GM19023 (cell line): ENCODE measurements at regions not wholly inside any gene's neighbourhood (a gene's known extent, or its start where the extent isn't known, plus 50 kb on each side); places are given as distances from the start of the nearest gene placed in this dataset.
"Not testable (repeated sequence)": the region's sequence is repeated elsewhere in the genome, so short reads cannot be mapped to it uniquely, and the experiment has no call there.

Source experiments
- ATAC-seq: cut with Tn5 transposase; IDR thresholded peaks from one replicate; pipeline ENCODE4 v1.9.1; 2021; ENCODE audit warnings: mild to moderate bottlenecking, moderate library complexity; ENCODE audit not compliant: unreplicated experiment

GRCh38 chr13:109406376-109406992 is 379.9 kb downstream of the IRS2 start:
- no peak for ATAC-seq

DNA sequence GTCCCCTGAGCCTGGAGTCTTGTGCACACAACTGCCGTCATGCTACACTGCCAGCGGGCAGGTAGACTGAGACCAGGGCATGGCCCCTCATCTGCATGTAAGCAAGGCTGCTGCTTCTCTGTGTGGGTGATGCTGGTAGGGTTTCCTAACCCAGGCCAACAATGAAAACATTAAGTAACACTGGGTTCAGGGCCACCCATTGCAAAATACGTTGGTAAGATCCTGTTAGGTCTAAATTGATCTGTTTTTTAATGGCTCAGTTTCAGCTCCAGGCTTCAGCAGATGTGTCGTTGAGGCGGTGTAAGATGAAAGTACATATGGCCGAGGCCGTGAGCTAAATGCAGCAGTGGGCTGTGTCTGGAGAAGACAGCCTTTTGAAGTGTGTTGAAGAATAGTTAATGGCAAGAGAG is 383.4 kb downstream of the IRS2 start:
- no peak for ATAC-seq

DNA sequence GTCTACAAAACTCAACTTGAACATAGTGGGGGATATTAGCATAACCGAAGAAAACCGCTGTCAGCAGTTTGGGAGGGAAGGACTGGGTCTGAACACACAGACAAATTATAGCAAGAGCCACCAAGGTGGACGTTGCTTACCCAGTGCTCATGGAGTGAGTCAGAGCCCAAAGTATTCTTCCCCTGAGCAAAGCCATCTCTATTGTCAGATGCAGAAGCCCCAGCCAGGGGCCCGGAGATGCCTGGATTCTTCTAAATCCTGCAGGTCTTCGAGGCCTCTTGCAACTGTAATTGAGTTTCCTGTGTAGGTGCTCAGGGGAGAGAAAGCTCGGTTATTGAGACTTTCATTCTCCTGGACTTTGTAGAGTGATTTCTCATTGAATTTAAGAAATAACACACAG is 384.5 kb downstream of the IRS2 start:
- ATAC-seq, result no peak

DNA sequence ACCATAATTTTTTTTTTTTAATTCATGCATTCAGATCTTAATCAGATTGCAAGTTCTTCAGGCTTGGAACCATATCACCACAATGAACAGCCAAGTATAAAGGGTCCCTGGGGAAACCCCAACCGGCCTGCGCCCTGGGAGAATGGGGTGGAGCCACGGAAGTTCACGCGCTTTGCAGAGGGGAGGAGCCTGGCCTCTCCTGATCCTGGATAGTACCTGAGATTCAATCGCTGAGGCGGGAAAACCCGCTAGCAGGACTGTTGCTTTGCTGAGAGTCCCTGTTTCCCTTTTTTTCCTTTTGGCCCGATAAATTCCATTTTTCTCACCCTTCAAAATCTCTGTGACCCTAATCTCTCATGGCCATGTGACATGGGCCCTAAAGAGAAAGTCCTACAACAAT is 385.1 kb downstream of the IRS2 start:
- ATAC-seq, result no peak

DNA sequence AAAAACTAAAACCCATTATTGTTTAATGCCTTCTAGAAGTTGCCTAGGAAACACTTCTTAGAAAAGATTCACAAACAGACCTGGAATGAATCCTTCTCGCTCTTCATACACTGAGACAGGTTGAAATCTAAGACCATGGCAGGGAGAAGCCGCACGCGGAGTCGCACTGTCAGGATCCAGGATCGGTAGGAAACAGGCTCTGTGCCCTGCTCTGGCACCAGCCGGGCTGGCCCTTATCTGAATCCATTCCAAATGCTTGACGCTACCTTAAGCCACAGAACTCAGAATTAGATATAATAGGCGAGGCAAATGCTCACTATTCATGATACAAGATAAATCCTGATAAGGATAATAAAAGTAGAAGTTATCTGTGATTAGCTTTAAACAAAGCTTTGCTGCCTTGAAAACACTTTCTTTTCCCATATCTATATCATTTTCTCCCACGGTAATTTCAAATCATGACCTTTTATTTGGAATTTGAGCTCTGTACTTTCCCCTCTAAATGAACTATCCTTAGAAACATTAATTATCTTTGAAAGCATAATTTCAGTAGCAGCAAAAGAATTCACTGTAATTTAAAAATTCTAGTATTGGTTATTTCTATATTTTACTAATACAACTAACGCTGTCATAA is 385.6 kb downstream of the IRS2 start:
- ATAC-seq, result no peak

DNA sequence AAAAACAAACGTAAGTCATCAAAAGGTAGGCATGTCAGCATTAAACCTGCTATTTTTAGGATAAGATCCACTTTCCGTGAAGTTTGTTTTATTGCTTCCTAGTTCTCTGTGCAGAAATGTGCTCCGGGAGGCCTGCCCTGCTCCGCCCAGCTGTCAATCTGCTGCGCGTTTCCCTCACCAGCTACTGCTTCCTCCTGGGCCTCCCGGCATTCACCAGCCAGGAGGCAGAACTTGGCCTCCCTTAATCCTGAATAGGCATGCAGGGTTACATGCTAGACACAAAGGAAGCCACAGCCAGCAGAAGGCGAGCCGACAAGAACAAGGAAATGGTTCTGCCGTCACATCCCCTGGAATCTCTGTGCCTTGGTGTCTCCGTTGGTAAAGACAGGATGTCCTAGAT is 386.2 kb downstream of the IRS2 start:
- ATAC-seq, result no peak

DNA sequence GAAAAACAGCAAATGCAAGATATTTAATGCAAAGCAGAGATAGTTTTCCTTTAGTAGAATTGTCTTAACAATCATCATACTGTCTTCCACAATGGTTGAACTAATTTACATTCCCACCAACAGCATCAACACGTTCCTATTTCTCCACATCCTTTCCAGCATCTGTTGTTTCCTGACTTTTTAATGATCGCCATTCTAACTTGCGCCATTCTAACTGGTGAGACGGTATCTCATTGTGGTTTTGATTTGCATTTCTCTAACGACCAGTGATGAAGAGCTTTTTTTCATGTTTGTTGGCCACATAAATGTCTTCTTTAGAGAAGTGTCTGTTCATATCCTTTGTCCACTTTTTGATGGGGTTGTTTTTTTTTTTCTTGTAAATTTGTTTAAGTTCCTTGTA is 388.3 kb downstream of the IRS2 start:
- ATAC-seq, result not testable (repeated sequence)

DNA sequence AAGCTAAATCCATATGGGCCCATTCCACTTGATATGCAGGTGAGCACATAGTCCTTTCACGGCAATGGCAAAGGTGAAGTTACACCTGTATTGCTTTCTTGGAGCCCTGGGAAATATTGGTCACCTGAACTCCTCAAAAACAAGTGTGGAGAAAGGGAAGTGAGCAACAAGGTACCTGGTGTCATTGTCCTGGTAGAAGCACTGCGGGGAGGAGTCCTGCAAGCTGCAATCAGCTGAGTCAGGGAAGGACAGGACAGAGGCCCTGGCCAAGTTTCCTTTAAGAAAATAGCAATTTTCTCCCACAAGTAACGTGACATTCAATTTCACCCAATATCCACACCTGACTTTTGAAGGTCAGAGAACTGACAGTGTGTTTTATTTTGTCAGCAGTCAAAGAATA is 389.1 kb downstream of the IRS2 start:
- no peak for ATAC-seq

DNA sequence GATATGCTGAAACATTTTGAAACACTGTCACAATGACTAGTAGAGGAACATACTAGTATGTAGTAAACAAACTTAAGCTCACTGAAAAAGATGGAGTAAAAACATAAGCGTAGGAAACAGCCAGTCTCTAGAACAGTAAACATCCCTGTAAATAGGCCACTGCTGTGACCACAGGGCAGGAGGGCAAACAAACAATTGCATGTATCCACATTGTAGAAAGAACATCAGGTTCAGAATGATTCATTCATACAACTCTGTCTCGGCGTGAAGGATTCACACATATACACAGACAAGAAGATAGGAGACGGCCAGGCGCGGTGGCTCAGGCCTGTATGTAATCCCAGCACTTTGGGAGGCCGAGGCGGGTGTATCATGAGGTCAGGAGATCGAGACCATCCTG is 390.1 kb downstream of the IRS2 start:
- no peak for ATAC-seq

DNA sequence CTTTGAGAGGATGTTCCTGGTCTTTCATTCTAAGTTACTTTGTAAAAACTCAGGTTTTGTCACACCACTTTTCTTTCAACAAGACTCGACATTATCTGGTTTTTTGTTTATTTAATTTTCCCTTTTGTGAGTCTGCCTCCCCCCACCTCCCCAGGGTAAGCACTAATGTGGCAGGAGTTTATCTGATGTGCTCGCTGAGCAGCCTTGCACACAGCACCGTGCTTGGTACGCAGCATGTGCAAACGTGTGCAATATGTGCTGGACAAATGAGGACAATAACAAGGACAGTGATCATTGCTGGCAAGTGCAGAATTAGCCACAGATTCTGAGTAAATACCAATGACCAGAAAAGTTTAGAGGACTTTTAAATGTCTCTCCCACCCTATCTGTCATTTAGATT is 391.4 kb downstream of the IRS2 start:
- ATAC-seq, result no peak

DNA sequence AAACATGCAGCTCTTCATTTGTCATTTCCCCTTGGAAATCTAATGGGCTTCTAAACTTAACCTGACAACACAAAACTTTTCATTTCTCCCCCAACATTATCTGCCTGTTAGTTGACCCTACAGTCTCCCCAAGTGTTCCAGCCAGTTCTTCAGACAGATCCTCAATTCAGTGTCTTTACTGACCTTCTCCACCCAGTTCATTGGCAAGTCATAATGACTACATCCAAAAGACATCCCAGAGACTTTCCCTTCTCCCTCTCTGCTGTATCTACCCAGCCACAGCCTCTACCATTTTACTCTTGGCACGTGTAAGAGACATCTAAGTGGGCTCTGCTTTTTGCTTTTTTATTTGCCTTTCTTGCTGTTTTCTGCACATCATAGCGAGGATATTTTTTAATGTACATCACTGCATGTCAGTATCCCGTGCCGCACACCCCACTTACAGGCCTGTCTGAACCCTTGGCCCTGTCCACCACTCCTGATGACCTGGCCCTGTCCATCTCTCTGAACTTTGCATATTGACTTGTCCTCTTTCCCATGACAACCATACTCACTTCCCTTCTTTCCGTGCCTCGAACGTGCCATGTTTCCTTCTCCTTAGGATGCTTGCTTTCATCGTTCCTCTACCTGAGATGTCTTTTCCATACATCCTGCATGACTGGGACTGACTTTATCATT is 391.9 kb downstream of the IRS2 start:
- no peak for ATAC-seq

GRCh38 chr13:109393045-109393444 is 393.3 kb downstream of the IRS2 start:
- no peak for ATAC-seq

GRCh38 chr13:109390391-109390790 is 396.0 kb downstream of the IRS2 start:
- ATAC-seq, result no peak

DNA sequence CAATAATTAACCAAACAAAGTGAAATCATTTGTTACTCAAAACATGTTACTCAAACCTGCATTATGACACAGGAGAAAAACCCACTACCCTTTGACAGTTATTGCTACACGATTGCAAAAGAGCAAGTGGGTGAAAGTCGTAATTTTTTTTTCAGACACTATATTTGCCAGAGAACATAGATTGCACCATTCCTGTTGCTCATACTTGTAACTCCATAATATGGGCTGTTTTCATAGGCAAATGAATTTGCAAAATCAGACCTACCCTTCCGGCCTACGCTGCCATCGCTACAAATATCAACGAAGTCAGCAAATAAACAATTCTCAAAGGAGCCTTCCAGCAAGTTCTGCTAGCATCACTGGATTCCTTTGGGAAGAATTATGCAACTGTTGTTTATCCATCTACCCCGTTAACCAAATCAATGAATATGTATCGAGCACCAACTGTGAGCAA is 396.5 kb downstream of the IRS2 start:
- no peak for ATAC-seq

GRCh38 chr13:109389456-109389855 is 396.9 kb downstream of the IRS2 start:
- ATAC-seq, result no peak

DNA sequence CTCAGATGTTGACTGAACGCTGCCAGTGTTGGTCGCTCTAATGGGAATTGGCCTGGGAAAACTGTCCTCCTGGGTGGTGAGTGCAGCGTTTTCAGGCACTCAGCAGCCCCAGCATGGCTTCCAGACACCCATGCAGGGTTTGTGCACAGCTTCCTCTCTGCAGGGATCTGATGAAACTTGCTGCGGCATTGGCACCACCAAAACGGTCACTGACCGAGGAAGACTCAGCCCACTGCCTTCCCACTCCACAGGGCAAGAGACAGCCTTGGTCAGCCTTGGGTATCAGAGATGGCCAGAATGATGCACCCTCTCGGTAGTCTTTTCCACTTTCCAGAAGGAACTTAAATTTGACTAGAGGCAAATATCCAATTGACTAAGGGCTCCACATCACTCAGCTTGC is 398.9 kb downstream of the IRS2 start:
- no peak for ATAC-seq

DNA sequence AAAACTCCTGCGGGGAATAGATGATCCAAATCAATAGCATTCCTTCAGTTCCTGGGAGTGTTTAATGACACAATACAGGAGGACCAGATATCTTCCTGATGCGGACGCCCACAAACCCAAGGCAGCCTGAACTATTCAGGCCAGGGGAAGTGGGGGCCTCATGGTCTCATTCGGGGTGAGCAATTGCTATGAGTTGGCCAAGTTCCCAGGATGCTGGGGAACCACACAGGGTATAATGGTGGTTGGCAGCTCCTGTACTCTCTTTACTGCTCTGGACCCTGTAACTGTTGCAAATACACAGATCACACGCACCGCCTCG is 401.2 kb downstream of the IRS2 start:
- no peak for ATAC-seq

- no peak for ATAC-seq
These were observed 401.7 kb downstream of the IRS2 start for GRCh38 chr13:109384491-109385241.

GRCh38 chr13:109383683-109384082 is 402.7 kb downstream of the IRS2 start:
- no peak for ATAC-seq

GRCh38 chr13:109381546-109382180 is 404.7 kb downstream of the IRS2 start:
- ATAC-seq, result no peak

DNA sequence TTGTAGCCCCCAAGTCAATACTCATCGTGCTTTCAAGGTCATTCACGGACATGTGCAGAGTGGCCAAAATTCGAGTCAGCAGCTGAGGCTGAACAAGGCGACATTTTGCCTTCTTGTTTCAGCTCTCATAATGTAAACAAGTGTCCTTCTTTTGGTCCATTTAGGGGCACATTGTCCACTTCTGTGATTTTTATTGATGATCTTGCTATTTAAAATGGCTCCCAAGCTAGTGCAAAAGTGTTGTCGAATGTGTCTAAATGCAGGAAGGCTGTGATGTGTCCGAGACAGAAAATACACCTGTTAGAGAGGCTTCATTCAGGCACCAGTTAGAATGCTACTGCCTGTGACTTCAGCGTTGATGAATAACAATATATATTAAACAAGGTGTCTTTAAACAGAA is 405.9 kb downstream of the IRS2 start:
- no peak for ATAC-seq
